ENCODE measurements at regions not wholly inside any gene's neighbourhood (a gene's known extent, or its start where the extent isn't known, plus 50 kb on each side); places are given as distances from the start of the nearest gene placed in this dataset.

DNA sequence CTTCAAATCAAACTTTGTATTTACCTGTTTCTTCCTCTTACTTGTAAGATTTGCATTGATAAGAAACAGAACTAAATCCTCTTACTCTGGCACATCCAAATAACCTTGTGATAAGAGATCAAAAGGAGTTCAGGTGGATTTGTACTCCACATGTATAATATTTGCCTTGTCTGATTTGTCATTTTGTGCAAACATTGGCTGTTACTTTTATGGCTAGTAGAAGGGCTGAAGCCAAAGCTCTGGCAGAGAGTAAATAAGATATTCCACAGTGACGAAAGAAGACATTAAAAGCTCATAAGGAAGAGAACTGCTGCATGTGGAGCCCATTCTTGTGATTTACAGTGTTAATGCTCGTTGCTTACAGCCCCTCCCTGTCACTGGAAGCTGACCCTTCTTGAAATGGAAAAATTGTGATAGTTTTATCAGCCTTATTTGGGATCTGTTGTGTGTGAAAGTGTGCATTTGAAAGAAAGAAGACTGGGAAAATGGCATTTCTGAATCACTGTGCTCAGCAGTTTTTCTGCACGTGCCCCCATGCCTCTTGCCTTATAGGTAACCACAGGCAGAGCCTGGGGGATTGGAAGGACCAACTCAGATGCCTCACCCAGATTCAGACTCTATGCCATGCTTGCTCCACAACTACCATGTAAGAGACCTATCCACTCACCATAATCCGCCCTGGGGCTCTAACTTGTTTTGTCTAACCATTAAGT, 68.2 kb downstream of the OXGR1 start (continued):
- TF ChIP-seq, protein P1, sequence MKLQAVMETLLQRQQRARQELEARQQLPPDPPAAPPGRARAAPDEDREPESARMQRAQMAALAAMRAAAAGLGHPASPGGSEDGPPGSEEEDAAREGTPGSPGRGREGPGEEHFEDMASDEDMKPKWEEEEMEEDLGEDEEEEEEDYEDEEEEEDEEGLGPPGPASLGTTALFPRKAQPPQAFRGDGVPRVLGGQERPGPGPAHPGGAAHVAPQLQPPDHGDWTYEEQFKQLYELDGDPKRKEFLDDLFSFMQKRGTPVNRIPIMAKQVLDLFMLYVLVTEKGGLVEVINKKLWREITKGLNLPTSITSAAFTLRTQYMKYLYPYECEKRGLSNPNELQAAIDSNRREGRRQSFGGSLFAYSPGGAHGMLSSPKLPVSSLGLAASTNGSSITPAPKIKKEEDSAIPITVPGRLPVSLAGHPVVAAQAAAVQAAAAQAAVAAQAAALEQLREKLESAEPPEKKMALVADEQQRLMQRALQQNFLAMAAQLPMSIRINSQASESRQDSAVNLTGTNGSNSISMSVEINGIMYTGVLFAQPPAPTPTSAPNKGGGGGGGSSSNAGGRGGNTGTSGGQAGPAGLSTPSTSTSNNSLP (IDR thresholded peaks at IDR 0.05; ENCODE audit: low read depth, low read length): peak; percentile 67; the same call in 1 of the 2 replicates
- TF ChIP-seq, protein P2, sequence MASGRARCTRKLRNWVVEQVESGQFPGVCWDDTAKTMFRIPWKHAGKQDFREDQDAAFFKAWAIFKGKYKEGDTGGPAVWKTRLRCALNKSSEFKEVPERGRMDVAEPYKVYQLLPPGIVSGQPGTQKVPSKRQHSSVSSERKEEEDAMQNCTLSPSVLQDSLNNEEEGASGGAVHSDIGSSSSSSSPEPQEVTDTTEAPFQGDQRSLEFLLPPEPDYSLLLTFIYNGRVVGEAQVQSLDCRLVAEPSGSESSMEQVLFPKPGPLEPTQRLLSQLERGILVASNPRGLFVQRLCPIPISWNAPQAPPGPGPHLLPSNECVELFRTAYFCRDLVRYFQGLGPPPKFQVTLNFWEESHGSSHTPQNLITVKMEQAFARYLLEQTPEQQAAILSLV (CRISPR knock-in tag; IDR thresholded peaks at IDR 0.05; ENCODE audit: borderline replicate concordance): no peak
- TF ChIP-seq PPARG (CRISPR knock-in tag; conservative IDR thresholded peaks at IDR 0.05) (peak; percentile 69; the same call in 1 of the 2 replicates), ISL2 (CRISPR knock-in tag; IDR thresholded peaks at IDR 0.05) (peak; percentile 95), ZFY (CRISPR knock-in tag; IDR thresholded peaks at IDR 0.05) (no peak), HHEX (CRISPR knock-in tag; IDR thresholded peaks at IDR 0.05) (peak; percentile 89), ZNF747 (CRISPR knock-in tag; IDR thresholded peaks at IDR 0.05; ENCODE audit: borderline replicate concordance) (no peak), HNF4G (IDR thresholded peaks at IDR 0.05; ENCODE audit: borderline replicate concordance, low read depth, low read length) (no peak), HNF4G (CRISPR knock-in tag; IDR thresholded peaks at IDR 0.05; ENCODE audit: borderline replicate concordance, low read depth) (no peak)
- TF ChIP-seq, protein P3, sequence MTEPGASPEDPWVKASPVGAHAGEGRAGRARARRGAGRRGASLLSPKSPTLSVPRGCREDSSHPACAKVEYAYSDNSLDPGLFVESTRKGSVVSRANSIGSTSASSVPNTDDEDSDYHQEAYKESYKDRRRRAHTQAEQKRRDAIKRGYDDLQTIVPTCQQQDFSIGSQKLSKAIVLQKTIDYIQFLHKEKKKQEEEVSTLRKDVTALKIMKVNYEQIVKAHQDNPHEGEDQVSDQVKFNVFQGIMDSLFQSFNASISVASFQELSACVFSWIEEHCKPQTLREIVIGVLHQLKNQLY (CRISPR knock-in tag; IDR thresholded peaks at IDR 0.05): peak; percentile 63
- TF ChIP-seq, protein P4, sequence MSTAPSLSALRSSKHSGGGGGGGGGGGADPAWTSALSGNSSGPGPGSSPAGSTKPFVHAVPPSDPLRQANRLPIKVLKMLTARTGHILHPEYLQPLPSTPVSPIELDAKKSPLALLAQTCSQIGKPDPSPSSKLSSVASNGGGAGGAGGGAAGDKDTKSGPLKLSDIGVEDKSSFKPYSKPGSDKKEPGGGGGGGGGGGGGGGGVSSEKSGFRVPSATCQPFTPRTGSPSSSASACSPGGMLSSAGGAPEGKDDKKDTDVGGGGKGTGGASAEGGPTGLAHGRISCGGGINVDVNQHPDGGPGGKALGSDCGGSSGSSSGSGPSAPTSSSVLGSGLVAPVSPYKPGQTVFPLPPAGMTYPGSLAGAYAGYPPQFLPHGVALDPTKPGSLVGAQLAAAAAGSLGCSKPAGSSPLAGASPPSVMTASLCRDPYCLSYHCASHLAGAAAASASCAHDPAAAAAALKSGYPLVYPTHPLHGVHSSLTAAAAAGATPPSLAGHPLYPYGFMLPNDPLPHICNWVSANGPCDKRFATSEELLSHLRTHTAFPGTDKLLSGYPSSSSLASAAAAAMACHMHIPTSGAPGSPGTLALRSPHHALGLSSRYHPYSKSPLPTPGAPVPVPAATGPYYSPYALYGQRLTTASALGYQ (CRISPR knock-in tag; IDR thresholded peaks at IDR 0.05): peak; percentile 89
- TF ChIP-seq, protein P5, sequence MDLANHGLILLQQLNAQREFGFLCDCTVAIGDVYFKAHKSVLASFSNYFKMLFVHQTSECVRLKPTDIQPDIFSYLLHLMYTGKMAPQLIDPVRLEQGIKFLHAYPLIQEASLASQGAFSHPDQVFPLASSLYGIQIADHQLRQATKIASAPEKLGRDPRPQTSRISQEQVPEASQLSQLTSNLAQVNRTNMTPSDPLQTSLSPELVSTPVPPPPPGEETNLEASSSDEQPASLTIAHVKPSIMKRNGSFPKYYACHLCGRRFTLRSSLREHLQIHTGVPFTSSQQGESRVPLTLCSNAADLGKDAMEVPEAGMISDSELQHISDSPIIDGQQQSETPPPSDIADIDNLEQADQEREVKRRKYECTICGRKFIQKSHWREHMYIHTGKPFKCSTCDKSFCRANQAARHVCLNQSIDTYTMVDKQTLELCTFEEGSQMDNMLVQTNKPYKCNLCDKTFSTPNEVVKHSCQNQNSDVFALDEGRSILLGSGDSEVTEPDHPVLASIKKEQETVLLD (CRISPR knock-in tag; IDR thresholded peaks at IDR 0.05; ENCODE audit: low read depth): no peak
- TF ChIP-seq, protein P6, sequence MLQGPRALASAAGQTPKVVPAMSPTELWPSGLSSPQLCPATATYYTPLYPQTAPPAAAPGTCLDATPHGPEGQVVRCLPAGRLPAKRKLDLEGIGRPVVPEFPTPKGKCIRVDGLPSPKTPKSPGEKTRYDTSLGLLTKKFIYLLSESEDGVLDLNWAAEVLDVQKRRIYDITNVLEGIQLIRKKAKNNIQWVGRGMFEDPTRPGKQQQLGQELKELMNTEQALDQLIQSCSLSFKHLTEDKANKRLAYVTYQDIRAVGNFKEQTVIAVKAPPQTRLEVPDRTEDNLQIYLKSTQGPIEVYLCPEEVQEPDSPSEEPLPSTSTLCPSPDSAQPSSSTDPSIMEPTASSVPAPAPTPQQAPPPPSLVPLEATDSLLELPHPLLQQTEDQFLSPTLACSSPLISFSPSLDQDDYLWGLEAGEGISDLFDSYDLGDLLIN (CRISPR knock-in tag; IDR thresholded peaks at IDR 0.05; ENCODE audit: borderline replicate concordance): no peak
- TF ChIP-seq, protein P7, sequence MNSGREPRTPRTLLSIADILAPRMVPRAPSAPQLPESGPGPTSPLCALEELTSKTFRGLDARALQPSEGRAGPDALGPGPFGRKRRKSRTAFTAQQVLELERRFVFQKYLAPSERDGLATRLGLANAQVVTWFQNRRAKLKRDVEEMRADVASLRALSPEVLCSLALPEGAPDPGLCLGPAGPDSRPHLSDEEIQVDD (CRISPR knock-in tag; IDR thresholded peaks at IDR 0.05; ENCODE audit: borderline replicate concordance): no peak
